ENCODE measurements at regions not wholly inside any gene's neighbourhood (a gene's known extent, or its start where the extent isn't known, plus 50 kb on each side); places are given as distances from the start of the nearest gene placed in this dataset.

GRCh38 chr3:26763723-26764122, 141.2 kb downstream of the LRRC3B start:
- DNase-seq (ENCODE audit: low read depth) = no peak
- TF ChIP-seq CTCF (conservative IDR thresholded peaks at IDR 0.05; ENCODE audit: low read depth, low read length) = no peak
- no peak overlapping the region for H3K4me3 ChIP-seq (ENCODE audit: low read length)

- no peak for TF ChIP-seq CTCF (conservative IDR thresholded peaks at IDR 0.05; ENCODE audit: low read depth, low read length)
- no peak overlapping the region for H3K4me3 ChIP-seq (ENCODE audit: low read length)
- DNase-seq (ENCODE audit: low read depth) = no peak
These were observed 143.5 kb downstream of the LRRC3B start for GRCh38 chr3:26766031-26766430.

GRCh38 chr3:26768068-26768651, 145.6 kb downstream of the LRRC3B start:
- no peak overlapping the region for H3K4me3 ChIP-seq (ENCODE audit: low read length)
- no peak for TF ChIP-seq CTCF (conservative IDR thresholded peaks at IDR 0.05; ENCODE audit: low read depth, low read length)
- DNase-seq (ENCODE audit: low read depth) = no peak

GRCh38 chr3:26799679-26800317, 177.2 kb downstream of the LRRC3B start:
- DNase-seq (ENCODE audit: low read depth) = no peak
- no peak overlapping the region for H3K4me3 ChIP-seq (ENCODE audit: low read length)
- no peak for TF ChIP-seq CTCF (conservative IDR thresholded peaks at IDR 0.05; ENCODE audit: low read depth, low read length)

GRCh38 chr3:26807272-26807671, 184.7 kb downstream of the LRRC3B start:
- DNase-seq (ENCODE audit: low read depth) = no peak
- TF ChIP-seq CTCF (conservative IDR thresholded peaks at IDR 0.05; ENCODE audit: low read depth, low read length) = no peak
- no peak overlapping the region for H3K4me3 ChIP-seq (ENCODE audit: low read length)

- no peak overlapping the region for H3K4me3 ChIP-seq (ENCODE audit: low read length)
- no peak for TF ChIP-seq CTCF (conservative IDR thresholded peaks at IDR 0.05; ENCODE audit: low read depth, low read length)
- no peak for DNase-seq (ENCODE audit: low read depth)
These were observed 202.9 kb downstream of the LRRC3B start for GRCh38 chr3:26825454-26825853.

- no peak overlapping the region for H3K4me3 ChIP-seq (ENCODE audit: low read length)
- DNase-seq (ENCODE audit: low read depth) = no peak
- no peak for TF ChIP-seq CTCF (conservative IDR thresholded peaks at IDR 0.05; ENCODE audit: low read depth, low read length)
These were observed 204.6 kb downstream of the LRRC3B start for GRCh38 chr3:26827169-26827568.

Measured in retinal pigment epithelial cell (primary cell).